ENCODE measurements at regions not wholly inside any gene's neighbourhood (a gene's known extent, or its start where the extent isn't known, plus 50 kb on each side); places are given as distances from the start of the nearest gene placed in this dataset.

DNA sequence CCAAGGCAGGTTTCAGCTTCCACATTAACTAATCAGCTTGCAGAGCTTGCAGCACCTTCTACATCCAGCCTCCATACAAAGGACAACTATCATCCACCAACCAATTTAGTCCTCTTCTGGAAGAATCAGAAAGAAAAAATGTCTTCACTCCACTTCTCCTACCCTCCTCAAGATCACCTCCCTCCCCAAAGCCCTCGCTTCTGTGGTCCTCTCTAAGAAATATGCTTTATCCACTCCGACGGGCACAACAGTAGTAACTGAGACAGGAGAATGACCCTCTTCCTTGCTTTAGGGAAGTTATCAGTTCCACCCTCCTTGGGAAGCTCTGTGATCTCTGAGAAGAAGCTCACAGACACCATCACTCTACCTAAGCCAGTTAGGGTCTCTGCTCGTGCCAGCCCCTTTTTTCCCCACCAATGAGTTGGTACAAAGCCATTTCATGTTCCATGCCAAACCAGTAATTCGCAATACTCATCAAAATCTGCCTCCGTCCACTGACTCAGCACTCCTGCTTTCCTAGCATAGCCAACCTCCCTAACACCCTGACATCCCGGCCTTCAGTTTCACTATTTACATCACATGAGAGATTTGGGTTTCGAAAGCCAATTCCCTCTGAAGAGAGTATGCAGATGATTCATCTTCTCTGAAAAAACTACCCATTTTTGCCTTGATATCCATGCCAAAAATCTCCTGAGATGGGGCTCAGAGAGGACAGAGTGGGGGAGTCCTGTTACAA is 114.1 kb upstream of the PKDCC start:
- TF ChIP-seq, protein P1, sequence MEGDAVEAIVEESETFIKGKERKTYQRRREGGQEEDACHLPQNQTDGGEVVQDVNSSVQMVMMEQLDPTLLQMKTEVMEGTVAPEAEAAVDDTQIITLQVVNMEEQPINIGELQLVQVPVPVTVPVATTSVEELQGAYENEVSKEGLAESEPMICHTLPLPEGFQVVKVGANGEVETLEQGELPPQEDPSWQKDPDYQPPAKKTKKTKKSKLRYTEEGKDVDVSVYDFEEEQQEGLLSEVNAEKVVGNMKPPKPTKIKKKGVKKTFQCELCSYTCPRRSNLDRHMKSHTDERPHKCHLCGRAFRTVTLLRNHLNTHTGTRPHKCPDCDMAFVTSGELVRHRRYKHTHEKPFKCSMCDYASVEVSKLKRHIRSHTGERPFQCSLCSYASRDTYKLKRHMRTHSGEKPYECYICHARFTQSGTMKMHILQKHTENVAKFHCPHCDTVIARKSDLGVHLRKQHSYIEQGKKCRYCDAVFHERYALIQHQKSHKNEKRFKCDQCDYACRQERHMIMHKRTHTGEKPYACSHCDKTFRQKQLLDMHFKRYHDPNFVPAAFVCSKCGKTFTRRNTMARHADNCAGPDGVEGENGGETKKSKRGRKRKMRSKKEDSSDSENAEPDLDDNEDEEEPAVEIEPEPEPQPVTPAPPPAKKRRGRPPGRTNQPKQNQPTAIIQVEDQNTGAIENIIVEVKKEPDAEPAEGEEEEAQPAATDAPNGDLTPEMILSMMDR (IDR thresholded peaks at IDR 0.05; ENCODE audit: insufficient read depth, low read length) = no peak
- TF ChIP-seq POLR2AphosphoS5 (IDR thresholded peaks at IDR 0.05; ENCODE audit: low read depth) (no peak), GABPA (IDR thresholded peaks at IDR 0.05; ENCODE audit: low read depth) (no peak)
- TF ChIP-seq, protein P2, sequence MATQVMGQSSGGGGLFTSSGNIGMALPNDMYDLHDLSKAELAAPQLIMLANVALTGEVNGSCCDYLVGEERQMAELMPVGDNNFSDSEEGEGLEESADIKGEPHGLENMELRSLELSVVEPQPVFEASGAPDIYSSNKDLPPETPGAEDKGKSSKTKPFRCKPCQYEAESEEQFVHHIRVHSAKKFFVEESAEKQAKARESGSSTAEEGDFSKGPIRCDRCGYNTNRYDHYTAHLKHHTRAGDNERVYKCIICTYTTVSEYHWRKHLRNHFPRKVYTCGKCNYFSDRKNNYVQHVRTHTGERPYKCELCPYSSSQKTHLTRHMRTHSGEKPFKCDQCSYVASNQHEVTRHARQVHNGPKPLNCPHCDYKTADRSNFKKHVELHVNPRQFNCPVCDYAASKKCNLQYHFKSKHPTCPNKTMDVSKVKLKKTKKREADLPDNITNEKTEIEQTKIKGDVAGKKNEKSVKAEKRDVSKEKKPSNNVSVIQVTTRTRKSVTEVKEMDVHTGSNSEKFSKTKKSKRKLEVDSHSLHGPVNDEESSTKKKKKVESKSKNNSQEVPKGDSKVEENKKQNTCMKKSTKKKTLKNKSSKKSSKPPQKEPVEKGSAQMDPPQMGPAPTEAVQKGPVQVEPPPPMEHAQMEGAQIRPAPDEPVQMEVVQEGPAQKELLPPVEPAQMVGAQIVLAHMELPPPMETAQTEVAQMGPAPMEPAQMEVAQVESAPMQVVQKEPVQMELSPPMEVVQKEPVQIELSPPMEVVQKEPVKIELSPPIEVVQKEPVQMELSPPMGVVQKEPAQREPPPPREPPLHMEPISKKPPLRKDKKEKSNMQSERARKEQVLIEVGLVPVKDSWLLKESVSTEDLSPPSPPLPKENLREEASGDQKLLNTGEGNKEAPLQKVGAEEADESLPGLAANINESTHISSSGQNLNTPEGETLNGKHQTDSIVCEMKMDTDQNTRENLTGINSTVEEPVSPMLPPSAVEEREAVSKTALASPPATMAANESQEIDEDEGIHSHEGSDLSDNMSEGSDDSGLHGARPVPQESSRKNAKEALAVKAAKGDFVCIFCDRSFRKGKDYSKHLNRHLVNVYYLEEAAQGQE (IDR thresholded peaks at IDR 0.05; ENCODE audit: insufficient replicate concordance, low read depth) = no peak

Data from HL-60 (cell line).